Liver (tissue), 9 donors: ENCODE measurements at regions not wholly inside any gene's neighbourhood (a gene's known extent, or its start where the extent isn't known, plus 50 kb on each side); places are given as distances from the start of the nearest gene placed in this dataset. TPM values are rescaled to one million over a fixed set of nuclear protein-coding genes. Genes with fewer than 3 reads are reported as not detected.

Experiments
- DNase-seq: peaks from one replicate; pipeline ENCODE4 v3.0.0-alpha.2; 2017; ENCODE audit warnings: low spot score
- H3K27ac ChIP-seq, 2 donors: one replicate each; pipeline ENCODE4 v1.7.0; 2013; ENCODE audit warnings: inconsistent platforms in 2 of 2, low read length in 2 of 2, control low read depth in 1 of 2, low read depth in 1 of 2, mild to moderate bottlenecking in 1 of 2
- H3K27me3 ChIP-seq, 4 donors: one replicate each; pipeline versions ENCODE4 v1.6.1 to v1.7.0; 2013; ENCODE audit warnings: low read length in 3 of 4, inconsistent platforms in 1 of 4, mild to moderate bottlenecking in 1 of 4, moderate library complexity in 1 of 4; ENCODE audit not compliant: control insufficient read depth in 4 of 4, insufficient read depth in 4 of 4
- H3K36me3 ChIP-seq, 4 donors: one replicate each; pipeline versions ENCODE4 v1.6.1 to v1.7.0; 2013; ENCODE audit warnings: low read length in 3 of 4, mild to moderate bottlenecking in 3 of 4, low read depth in 1 of 4, moderate library complexity in 1 of 4; ENCODE audit not compliant: control insufficient read depth in 4 of 4, insufficient read depth in 3 of 4
- H3K4me1 ChIP-seq, 4 donors: one replicate each; pipeline versions ENCODE4 v1.6.1 to v1.7.0; 2013; ENCODE audit warnings: low read length in 3 of 4, mild to moderate bottlenecking in 3 of 4, moderate library complexity in 1 of 4; ENCODE audit not compliant: control insufficient read depth in 4 of 4, insufficient read depth in 4 of 4
- H3K4me3 ChIP-seq, 3 donors: one replicate each; pipeline versions ENCODE4 v1.6.1 to v1.7.0; 2013; ENCODE audit warnings: low read length in 3 of 3, control low read depth in 1 of 3, low read depth in 1 of 3, mild to moderate bottlenecking in 1 of 3
- H3K9ac ChIP-seq, 2 donors: one replicate each; pipeline ENCODE4 v1.7.0; 2013; ENCODE audit warnings: low read length in 2 of 2, mild to moderate bottlenecking in 2 of 2, moderate library complexity in 2 of 2, control low read depth in 1 of 2, low read depth in 1 of 2
- H3K9me3 ChIP-seq, 4 donors: one replicate each; pipeline versions ENCODE4 v1.6.1 to v1.7.0; 2013; ENCODE audit warnings: low read length in 3 of 4; ENCODE audit not compliant: control insufficient read depth in 4 of 4
- CTCF ChIP-seq: fragments of 150-350 bp; IDR thresholded peaks from 2 replicates; pipeline ENCODE4 v1.5.1; 2017; ENCODE audit warnings: improper control_type of control experiment, low read depth, low read length; ENCODE audit not compliant: missing input control
- EGR1 ChIP-seq, 2 donors: IDR thresholded peaks; 2 replicates each; pipeline ENCODE4 v1.6.1; 2016 to 2018; ENCODE audit warnings: antibody characterized with exemption in 2 of 2, low read depth in 2 of 2
- FOXA1 ChIP-seq: IDR thresholded peaks from 2 replicates; pipeline ENCODE4 v1.6.1; 2016; ENCODE audit warnings: antibody characterized with exemption
- FOXA2 ChIP-seq: IDR thresholded peaks from 2 replicates; pipeline ENCODE4 v1.6.1; 2016; ENCODE audit warnings: antibody characterized with exemption
- HNF4G ChIP-seq: IDR thresholded peaks from 2 replicates; pipeline ENCODE4 v1.6.1; 2016; ENCODE audit warnings: antibody characterized with exemption
- JUND ChIP-seq, 2 donors: IDR thresholded peaks; 2 replicates each; pipeline ENCODE4 v1.6.1; 2016; ENCODE audit warnings: antibody characterized with exemption in 2 of 2
- MAX ChIP-seq: IDR thresholded peaks from 2 replicates; pipeline ENCODE4 v1.6.1; 2016; ENCODE audit warnings: antibody characterized with exemption
- NR2F2 ChIP-seq: IDR thresholded peaks from 2 replicates; pipeline ENCODE4 v1.6.1; 2016; ENCODE audit warnings: antibody characterized with exemption
- RAD21 ChIP-seq, 2 donors: IDR thresholded peaks; 2 replicates each; pipeline ENCODE4 v1.6.1; 2016; ENCODE audit warnings: antibody characterized with exemption in 2 of 2, mild to moderate bottlenecking in 2 of 2
- REST ChIP-seq: IDR thresholded peaks from 2 replicates; pipeline ENCODE4 v1.6.1; 2016; ENCODE audit warnings: antibody characterized with exemption, mild to moderate bottlenecking
- RXRA ChIP-seq, 2 donors: IDR thresholded peaks; 2 replicates each; pipeline ENCODE4 v1.6.1; 2017 to 2018; ENCODE audit warnings: antibody characterized with exemption in 2 of 2, mild to moderate bottlenecking in 1 of 2
- TAF1 ChIP-seq: conservative IDR thresholded peaks from 2 replicates; pipeline ENCODE4 v1.6.1; 2016; ENCODE audit warnings: antibody characterized with exemption, mild to moderate bottlenecking
- YY1 ChIP-seq: IDR thresholded peaks from 2 replicates; pipeline ENCODE4 v1.6.1; 2016; ENCODE audit warnings: antibody characterized with exemption, mild to moderate bottlenecking
- ZBTB33 ChIP-seq: IDR thresholded peaks from 2 replicates; pipeline ENCODE4 v1.6.1; 2016; ENCODE audit warnings: antibody characterized with exemption
- WGBS: extraction: QIAGEN DNeasy Blood & Tissue Kit; methylation state at CpG from one replicate; pipeline ENCODE4 v1.1.7; 2013; 5-methylcytosine and 5-hydroxymethylcytosine counted together
- small RNA-seq: library from RNA; depleted of rRNA; stranded (forward); fragments of <200 nt; gene quantifications from one replicate; pipeline ENCODE3, GENCODE V24; 2014
- donor health status: healthy.
- donor health status: healthy.
- donor health status: healthy.
- donor health status: healthy.
- donor health status: healthy.

GRCh38 chr5:56282951-56283350 lies 49.8 kb upstream of the ANKRD55 start:
- no peaks in the 10 kb centered on the region for H3K36me3 ChIP-seq
- no peak overlapping the region for H3K27ac ChIP-seq
- H3K9me3 ChIP-seq = no peaks in the 10 kb centered on the region
- TF ChIP-seq NR2F2 (no peak), RAD21 (IDR thresholded peaks at IDR 0.05) (no peak), FOXA1 (no peak), MAX (no peak), JUND (IDR thresholded peaks at IDR 0.05) (no peak), TAF1 (no peak), CTCF (no peak), FOXA2 (no peak), EGR1 (IDR thresholded peaks at IDR 0.05; ENCODE audit: low read depth in 2 of 2) (no peak), YY1 (no peak), ZBTB33 (no peak), HNF4G (no peak), RXRA (IDR thresholded peaks at IDR 0.05) (no peak), REST (no peak)
- H3K4me3 ChIP-seq = no peak overlapping the region
- peaks cover 0 to 7% (median 4%) of the 10 kb centered on the region in 4 donors for H3K4me1 ChIP-seq
- DNase-seq = no peak
- 67% methylated on average over 2 of the region's 2 CpGs for WGBS
- H3K9ac ChIP-seq = no peak overlapping the region
- no peaks in the 10 kb centered on the region for H3K27me3 ChIP-seq

Small RNA genes in the stretch of these regions (small RNA-seq; reads per million reads assigned to genes)
- gene HMGN1P17 = not detected
- gene RNU6ATAC2P = not detected
